HUES6 (cell line): ENCODE measurements at regions not wholly inside any gene's neighbourhood (a gene's known extent, or its start where the extent isn't known, plus 50 kb on each side); places are given as distances from the start of the nearest gene placed in this dataset.

Experiments used
- H3K27ac ChIP-seq: 2 replicates; pipeline ENCODE4 v1.7.0; 2013; ENCODE audit warnings: low read depth, mild to moderate bottlenecking, low read length, inconsistent platforms
- H3K27me3 ChIP-seq: 2 replicates; pipeline ENCODE4 v1.6.1; 2013; ENCODE audit warnings: low read length; ENCODE audit not compliant: control insufficient read depth, insufficient read depth
- H3K36me3 ChIP-seq: 2 replicates; pipeline ENCODE4 v1.6.1; 2013; ENCODE audit warnings: low read length; ENCODE audit not compliant: control insufficient read depth, insufficient read depth
- H3K4me1 ChIP-seq: 2 replicates; pipeline ENCODE4 v1.6.1; 2013; ENCODE audit warnings: low read length; ENCODE audit not compliant: control insufficient read depth, insufficient read depth
- H3K4me3 ChIP-seq: 2 replicates; pipeline ENCODE4 v1.5.1; 2013; ENCODE audit warnings: low read depth, low read length
- H3K9ac ChIP-seq: one replicate; pipeline ENCODE4 v1.6.1; 2013; ENCODE audit warnings: mild to moderate bottlenecking, low read length
- H3K9me3 ChIP-seq: 2 replicates; pipeline ENCODE4 v1.6.1; 2013; ENCODE audit warnings: low read depth, low read length; ENCODE audit not compliant: control insufficient read depth, insufficient read depth

DNA sequence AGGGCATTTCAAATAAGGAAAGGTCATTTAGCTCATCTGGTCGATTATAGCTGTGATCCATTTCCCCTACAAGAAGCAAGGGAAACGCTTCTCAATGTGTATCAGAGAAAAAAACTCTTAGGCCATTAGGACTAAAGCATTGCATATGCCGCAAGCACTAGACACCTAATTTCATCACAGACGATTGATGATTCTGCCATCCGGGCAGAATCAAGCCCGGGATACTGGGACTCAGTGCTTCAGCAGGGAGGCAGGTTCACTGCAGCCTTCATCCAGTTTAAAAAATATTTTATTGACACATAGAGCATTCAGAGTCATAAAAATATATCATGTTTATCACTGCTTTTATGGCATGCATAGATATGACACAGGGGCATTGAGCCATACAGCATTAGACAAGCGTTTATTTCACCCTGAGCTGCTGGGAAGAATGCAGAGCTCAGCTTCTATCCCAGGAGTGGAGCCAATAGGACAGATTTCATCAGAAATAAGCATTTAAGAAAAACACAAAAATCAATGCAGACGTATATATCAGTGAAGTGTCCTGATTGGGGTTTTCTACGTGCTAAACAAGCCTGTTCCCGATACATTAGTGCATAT lies 806.9 kb downstream of the GALC start:
- Histone ChIP-seq H3K4me1 (peaks cover 29% of the 10 kb centered on the region), H3K9ac (no peak overlapping the region), H3K4me3 (peak overlapping the region; percentile 31), H3K27me3 (no peaks in the 10 kb centered on the region; the same call in 1 of the 2 replicates), H3K27ac (no peak overlapping the region), H3K36me3 (no peaks in the 10 kb centered on the region), H3K9me3 (no peaks in the 10 kb centered on the region)

DNA sequence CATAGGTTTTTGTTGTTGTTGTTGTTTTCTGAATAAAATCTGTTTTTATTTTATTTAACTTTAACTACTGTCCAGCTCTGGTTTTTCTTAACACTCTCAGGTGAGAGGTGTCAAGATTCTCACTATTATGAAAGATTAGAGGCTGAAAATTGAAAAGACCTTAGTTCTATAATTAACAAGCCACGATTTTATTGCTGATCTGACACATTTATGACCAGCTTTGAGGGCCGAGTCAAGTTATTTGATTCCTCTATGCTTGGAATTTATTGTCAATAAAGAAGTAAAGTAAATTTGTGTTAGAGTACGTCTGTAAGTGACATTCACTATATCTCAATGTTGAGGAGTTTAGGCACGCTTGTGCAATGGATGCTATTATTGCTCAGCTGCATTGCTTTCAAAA lies 808.8 kb downstream of the GALC start:
- H3K9me3 ChIP-seq = no peaks in the 10 kb centered on the region
- no peak overlapping the region for H3K4me3 ChIP-seq
- no peaks in the 10 kb centered on the region for H3K36me3 ChIP-seq

DNA sequence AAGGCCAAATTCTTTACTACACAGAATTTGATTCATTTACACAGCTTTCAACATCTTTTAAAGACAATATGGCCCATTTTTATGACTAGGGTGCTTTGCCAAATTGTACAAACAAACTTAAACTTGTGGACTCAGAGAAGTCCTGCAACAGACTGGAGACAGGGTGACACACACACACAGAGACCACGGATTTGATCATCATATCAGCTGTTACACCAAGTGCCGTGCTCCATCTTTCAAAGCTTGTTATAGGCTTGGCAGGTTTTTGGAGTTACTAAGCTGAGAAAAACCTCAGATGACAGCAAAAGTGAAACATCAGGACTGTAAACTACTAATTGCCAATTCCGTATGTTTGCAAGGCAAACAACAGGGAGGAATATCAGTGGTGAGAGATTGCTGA lies 811.7 kb downstream of the GALC start:
- Histone ChIP-seq H3K4me3 (no peak overlapping the region), H3K9me3 (peaks cover 7% of the 10 kb centered on the region; the same call in 1 of the 2 replicates), H3K27me3 (no peaks in the 10 kb centered on the region; the same call in 1 of the 2 replicates), H3K27ac (no peak overlapping the region), H3K36me3 (no peaks in the 10 kb centered on the region), H3K4me1 (peaks cover 13% of the 10 kb centered on the region), H3K9ac (no peak overlapping the region)

More for the DNA sequence above, 808.8 kb downstream of the GALC start:
- Histone ChIP-seq H3K9ac (no peak overlapping the region), H3K27me3 (no peaks in the 10 kb centered on the region; the same call in 1 of the 2 replicates), H3K4me1 (peaks cover 29% of the 10 kb centered on the region), H3K27ac (no peak overlapping the region)

DNA sequence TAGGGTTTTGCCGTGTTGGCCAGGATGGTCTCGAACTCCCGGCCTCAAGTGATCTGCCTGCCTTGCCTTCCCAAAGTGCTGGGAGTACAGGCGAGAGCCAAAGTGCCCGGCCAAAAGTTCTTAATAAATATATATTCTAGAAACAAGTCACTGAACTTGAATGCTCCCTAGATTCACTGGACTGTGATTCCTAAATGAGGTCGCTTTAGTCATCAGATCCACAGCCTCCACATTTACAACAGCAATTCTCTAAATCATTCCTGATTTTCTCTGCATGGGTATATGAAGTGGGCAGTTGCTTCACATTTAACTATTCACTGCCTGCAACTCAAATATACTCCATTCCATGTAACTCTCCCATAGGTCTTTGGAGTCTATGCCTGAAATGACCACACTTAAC lies 813.0 kb downstream of the GALC start:
- Histone ChIP-seq H3K9ac (no peak overlapping the region), H3K27me3 (no peaks in the 10 kb centered on the region; the same call in 1 of the 2 replicates), H3K4me1 (no peaks in the 10 kb centered on the region; the same call in 1 of the 2 replicates), H3K36me3 (no peaks in the 10 kb centered on the region), H3K4me3 (no peak overlapping the region), H3K27ac (no peak overlapping the region), H3K9me3 (peaks cover 7% of the 10 kb centered on the region; the same call in 1 of the 2 replicates)

DNA sequence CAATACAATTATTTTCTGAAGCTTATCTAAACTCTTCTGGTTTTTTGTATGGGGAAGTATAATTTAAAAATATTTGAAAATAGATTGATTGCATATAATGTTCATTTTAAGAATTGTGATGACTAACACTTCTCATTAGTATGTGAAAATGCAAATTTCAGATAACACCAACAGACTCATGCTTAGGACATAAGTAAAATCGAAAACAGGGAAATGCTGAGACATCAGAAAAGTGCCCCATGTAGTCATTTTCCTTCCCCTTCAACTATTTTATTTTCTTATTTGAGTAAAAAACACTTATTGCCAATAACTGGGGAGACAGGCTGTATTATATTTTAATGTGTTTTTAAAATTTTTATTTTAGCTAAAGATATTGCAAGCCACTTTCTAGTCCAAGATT lies 814.7 kb downstream of the GALC start:
- Histone ChIP-seq H3K27ac (no peak overlapping the region), H3K36me3 (no peaks in the 10 kb centered on the region), H3K27me3 (no peaks in the 10 kb centered on the region), H3K4me3 (no peak overlapping the region), H3K9ac (no peak overlapping the region), H3K4me1 (no peaks in the 10 kb centered on the region), H3K9me3 (peaks cover 7% of the 10 kb centered on the region; the same call in 1 of the 2 replicates)

DNA sequence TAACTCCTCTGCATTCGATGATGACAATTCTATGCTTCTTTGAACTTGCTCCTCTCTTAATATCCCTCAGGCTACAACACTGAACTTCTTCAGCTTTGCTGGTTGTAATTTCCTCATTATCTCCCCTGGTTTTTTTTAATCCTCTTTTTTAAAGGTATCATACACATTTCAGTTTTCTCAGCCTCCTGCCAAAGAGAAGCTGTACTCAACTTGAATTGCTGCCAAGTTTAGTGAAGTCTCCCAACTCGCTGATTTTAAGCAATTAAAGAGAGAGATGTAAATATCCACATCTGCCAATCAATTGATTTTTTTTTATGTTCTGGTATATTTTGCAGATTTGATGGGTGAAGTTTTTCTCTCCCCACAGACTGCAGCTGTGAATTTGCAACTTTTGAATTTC lies 817.8 kb downstream of the GALC start:
- Histone ChIP-seq H3K4me1 (no peaks in the 10 kb centered on the region), H3K4me3 (no peak overlapping the region), H3K36me3 (no peaks in the 10 kb centered on the region), H3K27ac (no peak overlapping the region), H3K9ac (no peak overlapping the region), H3K9me3 (peaks cover 7% of the 10 kb centered on the region; the same call in 1 of the 2 replicates), H3K27me3 (no peaks in the 10 kb centered on the region)

DNA sequence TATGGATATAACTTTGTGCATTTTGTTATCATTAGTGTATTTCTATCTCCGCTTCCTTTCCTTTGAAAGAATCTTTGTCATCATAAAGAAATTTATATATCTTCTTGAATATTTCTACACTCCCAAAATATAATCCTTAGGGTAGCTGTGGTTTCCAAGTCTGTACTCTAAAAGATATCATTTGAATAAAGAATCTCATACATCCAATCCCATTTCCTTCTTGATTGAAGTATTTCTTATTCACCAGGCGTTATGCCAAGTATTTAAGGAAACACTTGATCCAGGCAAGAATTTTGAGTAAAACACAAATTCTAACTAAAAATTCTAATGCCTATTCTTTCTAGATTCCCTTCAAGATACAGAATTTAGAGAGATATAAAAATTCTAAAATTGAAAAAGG lies 821.8 kb downstream of the GALC start:
- Histone ChIP-seq H3K27ac (no peak overlapping the region), H3K9ac (no peak overlapping the region), H3K9me3 (no peaks in the 10 kb centered on the region), H3K4me3 (no peak overlapping the region), H3K27me3 (no peaks in the 10 kb centered on the region), H3K4me1 (peaks cover 11% of the 10 kb centered on the region), H3K36me3 (no peaks in the 10 kb centered on the region)

DNA sequence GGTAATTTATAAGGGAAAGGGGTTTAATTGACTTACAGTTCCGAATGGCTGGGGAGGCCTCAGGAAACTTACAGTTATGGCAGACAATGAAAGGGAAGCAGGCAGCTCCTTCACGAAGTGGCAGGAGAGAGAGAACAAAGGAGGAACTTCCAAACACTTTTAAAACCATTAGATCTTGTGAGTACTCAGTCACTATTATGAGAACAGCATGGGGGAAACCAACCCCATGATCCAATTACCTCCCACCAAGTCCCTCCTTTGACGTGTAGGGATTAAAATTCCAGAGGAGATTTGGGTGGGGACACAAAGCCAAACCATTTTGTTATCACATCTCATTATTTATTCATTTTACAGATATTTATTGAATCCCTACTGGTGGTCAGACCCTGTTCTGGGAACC lies 822.8 kb downstream of the GALC start:
- H3K4me3 ChIP-seq = no peak overlapping the region

DNA sequence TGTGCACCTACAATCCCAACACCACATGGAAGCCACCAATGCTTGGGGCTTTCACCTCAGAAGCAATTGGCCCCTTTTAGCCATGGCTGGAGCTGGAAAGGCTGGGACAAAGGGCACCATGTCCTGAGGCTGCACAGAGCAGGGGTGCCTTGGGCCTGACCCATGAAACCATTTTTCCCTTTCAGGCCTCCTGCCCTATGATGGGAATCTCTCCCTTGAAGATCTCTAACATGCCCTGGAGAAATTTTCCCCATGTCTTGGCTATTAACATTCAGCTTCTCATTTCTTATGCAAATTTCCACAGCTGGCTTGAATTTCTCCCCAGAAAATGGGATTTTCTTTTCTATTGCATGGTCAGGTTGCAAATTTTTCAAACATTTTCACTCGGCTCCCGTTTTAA lies 823.6 kb downstream of the GALC start:
- Histone ChIP-seq H3K9me3 (no peaks in the 10 kb centered on the region), H3K36me3 (no peaks in the 10 kb centered on the region), H3K9ac (no peak overlapping the region), H3K4me1 (peaks cover 11% of the 10 kb centered on the region), H3K27me3 (no peaks in the 10 kb centered on the region), H3K27ac (no peak overlapping the region), H3K4me3 (no peak overlapping the region)

More for the DNA sequence above, 822.8 kb downstream of the GALC start:
- H3K27ac ChIP-seq = no peak overlapping the region
- H3K9ac ChIP-seq = no peak overlapping the region
- H3K36me3 ChIP-seq = no peaks in the 10 kb centered on the region
- H3K4me1 ChIP-seq = peaks cover 11% of the 10 kb centered on the region
- no peaks in the 10 kb centered on the region for H3K9me3 ChIP-seq
- H3K27me3 ChIP-seq = no peaks in the 10 kb centered on the region

DNA sequence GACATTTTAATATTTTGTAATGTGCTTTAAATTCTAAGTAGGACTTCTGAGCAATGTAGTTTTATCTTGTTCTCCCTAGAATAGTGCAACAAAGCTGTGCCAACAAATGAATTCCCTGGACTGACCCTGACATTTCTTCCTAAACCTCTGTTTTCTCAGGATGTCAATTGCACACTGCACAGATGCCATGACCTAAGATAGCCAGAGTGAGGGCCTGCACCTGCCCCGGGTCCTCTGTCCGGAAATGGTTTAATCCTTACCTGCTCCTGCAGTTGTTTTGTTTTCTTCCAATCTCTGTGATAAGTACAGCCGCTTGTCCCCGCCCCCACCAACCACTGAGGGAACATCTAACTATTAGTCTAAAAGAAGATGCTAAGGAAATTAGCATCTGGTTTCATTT lies 831.5 kb downstream of the GALC start:
- H3K9me3 ChIP-seq = no peaks in the 10 kb centered on the region
- H3K9ac ChIP-seq = no peak overlapping the region
- H3K36me3 ChIP-seq = no peaks in the 10 kb centered on the region
- H3K27ac ChIP-seq = no peak overlapping the region
- no peak overlapping the region for H3K4me3 ChIP-seq
- peaks cover 12% of the 10 kb centered on the region; the same call in 1 of the 2 replicates for H3K4me1 ChIP-seq
- no peaks in the 10 kb centered on the region for H3K27me3 ChIP-seq

DNA sequence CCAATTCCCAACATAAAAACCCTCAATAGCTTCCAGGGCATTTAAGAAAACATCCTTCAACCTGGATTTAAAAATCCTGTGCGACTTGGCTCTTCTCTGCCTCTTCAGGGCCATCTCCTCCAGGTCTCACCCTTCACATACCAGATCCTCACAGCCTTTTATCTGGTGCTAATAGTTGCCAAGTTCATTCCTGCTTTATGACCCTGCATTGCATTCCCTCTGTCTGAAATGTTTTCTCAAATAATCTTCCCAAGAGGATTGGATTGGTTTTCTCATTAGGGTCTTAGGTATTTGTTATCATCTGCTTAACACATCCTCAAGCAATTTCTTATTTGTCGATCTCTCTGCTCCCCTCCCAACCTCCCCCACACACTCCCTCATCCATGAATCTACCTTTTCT lies 832.0 kb downstream of the GALC start:
- H3K9me3 ChIP-seq = no peaks in the 10 kb centered on the region
- peaks cover 17% of the 10 kb centered on the region; the same call in 1 of the 2 replicates for H3K4me1 ChIP-seq
- H3K27ac ChIP-seq = no peak overlapping the region
- H3K4me3 ChIP-seq = no peak overlapping the region
- no peaks in the 10 kb centered on the region for H3K36me3 ChIP-seq
- no peak overlapping the region for H3K9ac ChIP-seq
- no peaks in the 10 kb centered on the region for H3K27me3 ChIP-seq
